ENCODE measurements at regions not wholly inside any gene's neighbourhood (a gene's known extent, or its start where the extent isn't known, plus 50 kb on each side); places are given as distances from the start of the nearest gene placed in this dataset.
A peak's percentile ranks its signal among the peaks of the same experiment; 100 is the strongest.

- Mint-ChIP-seq H3K4me3 (no peak overlapping the region), H3K36me3 (no peaks in the 10 kb centered on the region), H3K27ac (no peak overlapping the region), H3K9me3 (peaks cover 0 to 9% (median 5%) of the 10 kb centered on the region in 8 donors), H3K4me1 (no peaks in the 10 kb centered on the region), H3K27me3 (peaks cover 0 to 3% of the 10 kb centered on the region in 2 donors)
- no peak for DNase-seq
- no peak overlapping the region for H3K27ac ChIP-seq (ENCODE audit: low read depth, low read length)
- CTCF ChIA-PET (ENCODE audit: partially characterized antibody) = no interaction called here
- intact Hi-C loops (cut with micrococcal nuclease) = no loop called here
- POLR2A ChIA-PET (ENCODE audit: partially characterized antibody) = no interaction called here
- no peaks in the 10 kb centered on the region for H3K27me3 ChIP-seq (ENCODE audit: insufficient read depth, low read length)
- H3K36me3 ChIP-seq (ENCODE audit: insufficient read depth, low read length) = no peaks in the 10 kb centered on the region
- H3K9me3 ChIP-seq (ENCODE audit: control insufficient read depth in 1 of 2, low read length in 2 of 2) = no peaks in the 10 kb centered on the region
- H3K4me1 ChIP-seq (ENCODE audit: insufficient read depth, low read length) = no peaks in the 10 kb centered on the region
- no peak overlapping the region for H3K4me3 ChIP-seq (ENCODE audit: low read length in 2 of 2)
Measured at GRCh38 chr1:219402925-219403324, 210.0 kb downstream of the ZC3H11B start.

DNA sequence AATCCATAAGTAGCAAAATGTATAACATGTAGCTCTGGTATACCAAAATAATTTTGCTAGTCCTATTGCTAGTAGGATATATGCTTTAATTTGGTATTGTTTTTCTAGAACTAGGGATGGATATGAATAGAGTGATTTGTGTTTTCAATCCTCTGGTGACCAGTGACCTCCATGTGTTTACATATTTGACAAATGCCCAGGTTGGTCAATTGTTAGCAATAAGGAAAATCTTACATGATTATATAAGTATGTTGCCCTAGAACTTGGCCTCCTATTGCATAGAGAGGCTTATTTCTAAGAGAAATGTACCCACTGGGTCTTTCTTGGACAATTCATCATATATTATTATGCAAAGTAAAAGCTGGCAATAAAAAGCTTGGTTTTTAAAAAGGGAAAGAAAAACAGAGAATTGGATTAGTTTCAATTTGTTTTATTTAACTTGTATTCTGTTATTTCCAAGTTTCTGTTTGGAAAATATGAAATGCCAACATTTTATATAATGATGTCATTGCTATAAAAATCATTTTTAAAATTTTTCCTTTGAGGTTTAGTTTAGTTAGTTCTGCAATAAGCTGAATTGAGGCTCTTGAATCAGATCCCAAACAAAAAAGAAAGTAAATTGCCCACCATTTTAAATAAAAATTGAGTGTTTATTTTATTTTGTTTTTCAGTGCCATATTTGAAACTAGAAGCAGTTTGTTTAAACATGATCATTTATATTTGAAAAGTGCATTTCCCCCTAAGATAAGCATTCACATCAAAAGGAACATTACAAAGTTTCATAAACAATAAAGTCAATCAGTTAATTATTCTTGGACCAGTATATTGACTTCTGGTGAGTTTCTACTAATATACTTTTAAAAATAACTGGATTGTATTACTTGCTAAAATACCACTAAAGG, 210.9 kb downstream of the ZC3H11B start:
- Histone ChIP-seq H3K36me3 (ENCODE audit: insufficient read depth, low read length) (no peaks in the 10 kb centered on the region), H3K4me1 (ENCODE audit: insufficient read depth, low read length) (no peaks in the 10 kb centered on the region), H3K27me3 (ENCODE audit: insufficient read depth, low read length) (no peaks in the 10 kb centered on the region), H3K9me3 (ENCODE audit: control insufficient read depth in 1 of 2, low read length in 2 of 2) (no peaks in the 10 kb centered on the region), H3K27ac (ENCODE audit: low read depth, low read length) (no peak overlapping the region), H3K4me3 (ENCODE audit: low read length in 2 of 2) (no peak overlapping the region)
- Mint-ChIP-seq H3K4me3 (no peak overlapping the region), H3K9me3 (peaks cover 5 to 19% (median 9%) of the 10 kb centered on the region in 8 donors), H3K27ac (no peak overlapping the region), H3K27me3 (peaks cover 0 to 3% of the 10 kb centered on the region in 2 donors), H3K4me1 (no peaks in the 10 kb centered on the region), H3K36me3 (no peaks in the 10 kb centered on the region)
- intact Hi-C loops (cut with micrococcal nuclease) = no loop called here
- DNase-seq = no peak
- ChIA-PET POLR2A (ENCODE audit: partially characterized antibody) (no interaction called here), CTCF (ENCODE audit: partially characterized antibody) (no interaction called here)

GRCh38 chr1:219399446-219399845, 213.5 kb downstream of the ZC3H11B start:
- no peak overlapping the region for H3K27ac Mint-ChIP-seq
- ChIA-PET POLR2A (ENCODE audit: partially characterized antibody) (no interaction called here), CTCF (ENCODE audit: partially characterized antibody) (no interaction called here)
- intact Hi-C loops (cut with micrococcal nuclease) = no loop called here
- no peaks in the 10 kb centered on the region for H3K4me1 Mint-ChIP-seq
- Histone ChIP-seq H3K36me3 (ENCODE audit: insufficient read depth, low read length) (no peaks in the 10 kb centered on the region), H3K4me1 (ENCODE audit: insufficient read depth, low read length) (no peaks in the 10 kb centered on the region), H3K27me3 (ENCODE audit: insufficient read depth, low read length) (no peaks in the 10 kb centered on the region), H3K9me3 (ENCODE audit: control insufficient read depth in 1 of 2, low read length in 2 of 2) (no peaks in the 10 kb centered on the region), H3K27ac (ENCODE audit: low read depth, low read length) (no peak overlapping the region), H3K4me3 (ENCODE audit: low read length in 2 of 2) (no peak overlapping the region)
- peaks cover 0 to 4% of the 10 kb centered on the region in 2 donors for H3K36me3 Mint-ChIP-seq
- H3K27me3 Mint-ChIP-seq = peaks cover 0 to 3% of the 10 kb centered on the region in 2 donors
- DNase-seq = no peak
- peaks cover 10 to 41% (median 28%) of the 10 kb centered on the region in 8 donors for H3K9me3 Mint-ChIP-seq
- peak overlapping the region in 1 of 8 donors; percentile 7 for H3K4me3 Mint-ChIP-seq

DNA sequence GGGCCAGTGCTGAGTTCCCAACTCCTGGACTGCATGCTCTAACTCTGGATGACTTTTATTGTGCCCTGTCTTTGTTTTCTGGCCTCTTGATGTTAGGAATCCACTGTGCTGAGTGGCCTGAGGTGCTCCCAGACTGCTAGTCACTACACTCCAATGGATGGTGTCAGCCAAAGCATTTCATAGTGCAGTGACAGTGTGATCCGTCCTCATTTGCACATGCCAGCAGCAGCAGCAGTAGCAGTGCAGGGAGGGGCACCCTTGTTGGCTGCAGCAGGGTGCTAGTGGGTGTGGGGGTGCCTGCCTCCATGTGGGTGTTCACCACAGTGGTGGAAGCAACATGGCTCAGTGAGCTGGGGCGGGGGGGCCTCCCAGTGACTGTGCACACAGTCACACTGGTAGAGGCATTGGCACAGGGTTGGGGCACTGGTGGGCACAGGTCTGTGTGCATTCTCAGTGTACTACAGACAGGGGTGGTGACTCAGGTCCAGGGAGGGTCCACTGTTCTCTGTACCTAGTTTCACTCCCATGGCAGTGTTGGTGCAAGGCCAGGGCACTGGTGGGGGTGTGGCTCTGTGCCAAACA, 214.0 kb downstream of the ZC3H11B start:
- Histone ChIP-seq H3K4me1 (ENCODE audit: insufficient read depth, low read length) (no peaks in the 10 kb centered on the region), H3K4me3 (ENCODE audit: low read length in 2 of 2) (no peak overlapping the region), H3K27me3 (ENCODE audit: insufficient read depth, low read length) (no peaks in the 10 kb centered on the region), H3K36me3 (ENCODE audit: insufficient read depth, low read length) (no peaks in the 10 kb centered on the region), H3K27ac (ENCODE audit: low read depth, low read length) (no peak overlapping the region), H3K9me3 (ENCODE audit: control insufficient read depth in 1 of 2, low read length in 2 of 2) (no peaks in the 10 kb centered on the region)
- Mint-ChIP-seq H3K36me3 (peaks cover 0 to 4% of the 10 kb centered on the region in 2 donors), H3K4me1 (no peaks in the 10 kb centered on the region), H3K9me3 (peaks cover 10 to 43% (median 31%) of the 10 kb centered on the region in 8 donors), H3K4me3 (peak overlapping the region in 1 of 8 donors; percentile 7), H3K27ac (no peak overlapping the region), H3K27me3 (peaks cover 0 to 3% of the 10 kb centered on the region in 2 donors)
- no peak for DNase-seq
- intact Hi-C loops (cut with micrococcal nuclease) = no loop called here
- ChIA-PET POLR2A (ENCODE audit: partially characterized antibody) (no interaction called here), CTCF (ENCODE audit: partially characterized antibody) (no interaction called here)

DNA sequence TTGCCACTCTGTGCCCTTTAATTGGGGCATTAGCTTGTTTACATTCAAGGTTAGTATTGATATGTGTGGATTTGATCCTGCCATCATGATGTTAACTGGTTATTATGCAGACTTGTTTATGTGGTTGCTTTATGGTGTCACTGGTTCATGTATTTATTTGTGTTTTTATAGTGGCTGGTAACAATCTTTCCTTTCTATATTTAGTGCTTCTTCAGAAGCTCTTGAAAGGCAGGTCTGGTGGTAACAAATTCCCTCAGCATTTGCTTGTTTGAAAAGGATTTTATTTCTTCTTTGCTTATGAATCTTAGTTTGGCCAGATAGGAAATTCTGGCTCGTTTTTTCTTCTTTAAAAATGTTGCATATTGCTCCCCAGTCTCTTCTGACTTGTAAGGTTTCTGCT, 215.4 kb downstream of the ZC3H11B start:
- Mint-ChIP-seq H3K9me3 (peaks cover 10 to 52% (median 34%) of the 10 kb centered on the region in 8 donors), H3K4me3 (no peak overlapping the region), H3K27ac (no peak overlapping the region), H3K4me1 (no peaks in the 10 kb centered on the region), H3K27me3 (no peaks in the 10 kb centered on the region), H3K36me3 (peaks cover 0 to 4% of the 10 kb centered on the region in 2 donors)
- DNase-seq = no peak
- H3K9me3 ChIP-seq (ENCODE audit: control insufficient read depth in 1 of 2, low read length in 2 of 2) = peaks cover 0 to 5% of the 10 kb centered on the region in 2 donors
- no peaks in the 10 kb centered on the region for H3K36me3 ChIP-seq (ENCODE audit: insufficient read depth, low read length)
- H3K4me3 ChIP-seq (ENCODE audit: low read length in 2 of 2) = no peak overlapping the region
- no peaks in the 10 kb centered on the region for H3K27me3 ChIP-seq (ENCODE audit: insufficient read depth, low read length)
- no peaks in the 10 kb centered on the region for H3K4me1 ChIP-seq (ENCODE audit: insufficient read depth, low read length)
- no peak overlapping the region for H3K27ac ChIP-seq (ENCODE audit: low read depth, low read length)
- intact Hi-C loops (cut with micrococcal nuclease) = no loop called here
- ChIA-PET CTCF (ENCODE audit: partially characterized antibody) (interaction anchor here (1.4 kb wide), 1 partner anchor 11 kb away, joined by 4 read pairs; no protein-coding TSS in a partner anchor), POLR2A (ENCODE audit: partially characterized antibody) (no interaction called here)

DNA sequence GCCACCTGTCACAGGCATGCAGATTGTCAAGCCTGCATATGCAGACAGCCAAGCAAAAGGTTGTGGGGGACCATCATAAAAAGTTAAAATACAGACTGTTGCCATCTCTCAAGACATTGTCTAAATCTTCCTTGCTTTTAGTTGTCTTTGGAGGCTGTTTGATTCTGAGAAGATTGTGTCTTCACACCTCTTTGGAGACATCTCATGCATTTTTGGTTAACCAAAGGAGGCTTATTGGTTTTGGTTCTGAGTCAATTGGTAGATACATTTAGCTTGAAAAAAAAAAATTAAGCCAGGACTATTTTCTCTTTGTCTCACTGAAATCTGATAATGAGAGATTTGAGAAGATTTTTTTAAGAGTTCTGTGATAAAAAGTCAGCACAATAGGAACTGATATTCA, 217.6 kb downstream of the LYPLAL1 start:
- CTCF ChIA-PET (ENCODE audit: partially characterized antibody) = no interaction called here

GRCh38 chr1:219387211-219387610, 213.5 kb downstream of the LYPLAL1 start:
- H3K36me3 Mint-ChIP-seq = no peaks in the 10 kb centered on the region
- H3K36me3 ChIP-seq (ENCODE audit: insufficient read depth, low read length) = no peaks in the 10 kb centered on the region
- no peaks in the 10 kb centered on the region for H3K9me3 ChIP-seq (ENCODE audit: control insufficient read depth in 1 of 2, low read length in 2 of 2)
- no peak overlapping the region for H3K27ac ChIP-seq (ENCODE audit: low read depth, low read length)
- H3K27me3 Mint-ChIP-seq = no peaks in the 10 kb centered on the region
- POLR2A ChIA-PET (ENCODE audit: partially characterized antibody) = no interaction called here
- peaks cover 0 to 10% (median 2%) of the 10 kb centered on the region in 8 donors for H3K9me3 Mint-ChIP-seq
- H3K4me3 ChIP-seq (ENCODE audit: low read length in 2 of 2) = no peak overlapping the region
- no peak for DNase-seq
- H3K4me1 ChIP-seq (ENCODE audit: insufficient read depth, low read length) = no peaks in the 10 kb centered on the region
- H3K4me3 Mint-ChIP-seq = no peak overlapping the region
- H3K27me3 ChIP-seq (ENCODE audit: insufficient read depth, low read length) = no peaks in the 10 kb centered on the region
- no peaks in the 10 kb centered on the region for H3K4me1 Mint-ChIP-seq
- CTCF ChIA-PET (ENCODE audit: partially characterized antibody) = interaction anchor here (1.4 kb wide), 1 partner anchor 10 kb away, joined by 4 read pairs; no protein-coding TSS in a partner anchor
- no peak overlapping the region for H3K27ac Mint-ChIP-seq
- intact Hi-C loops (cut with micrococcal nuclease) = no loop called here

More for the DNA sequence above, 217.6 kb downstream of the LYPLAL1 start:
- POLR2A ChIA-PET (ENCODE audit: partially characterized antibody) = no interaction called here
- intact Hi-C loops (cut with micrococcal nuclease) = no loop called here
- Histone ChIP-seq H3K27ac (ENCODE audit: low read depth, low read length) (no peak overlapping the region), H3K9me3 (ENCODE audit: control insufficient read depth in 1 of 2, low read length in 2 of 2) (peaks cover 0 to 5% of the 10 kb centered on the region in 2 donors), H3K4me1 (ENCODE audit: insufficient read depth, low read length) (no peaks in the 10 kb centered on the region), H3K4me3 (ENCODE audit: low read length in 2 of 2) (no peak overlapping the region), H3K27me3 (ENCODE audit: insufficient read depth, low read length) (no peaks in the 10 kb centered on the region), H3K36me3 (ENCODE audit: insufficient read depth, low read length) (no peaks in the 10 kb centered on the region)
- Mint-ChIP-seq H3K9me3 (peaks cover 2 to 39% (median 25%) of the 10 kb centered on the region in 8 donors), H3K4me3 (no peak overlapping the region), H3K27me3 (no peaks in the 10 kb centered on the region), H3K27ac (no peak overlapping the region), H3K36me3 (no peaks in the 10 kb centered on the region), H3K4me1 (no peaks in the 10 kb centered on the region)
- no peak for DNase-seq
